Activated CD4-positive, alpha-beta T cell treated with anti-CD3 and anti-CD28 coated beads for 24 hours (primary cell): ENCODE measurements at regions not wholly inside any gene's neighbourhood (a gene's known extent, or its start where the extent isn't known, plus 50 kb on each side); places are given as distances from the start of the nearest gene placed in this dataset.
"Not testable (repeated sequence)": the region's sequence is repeated elsewhere in the genome, so short reads cannot be mapped to it uniquely, and the experiment has no call there.

Experiments
- DNase-seq, 2 donors: peaks; one replicate each; pipeline ENCODE4 v3.0.0-alpha.2; 2020; ENCODE audit warnings: low read depth in 2 of 2

DNA sequence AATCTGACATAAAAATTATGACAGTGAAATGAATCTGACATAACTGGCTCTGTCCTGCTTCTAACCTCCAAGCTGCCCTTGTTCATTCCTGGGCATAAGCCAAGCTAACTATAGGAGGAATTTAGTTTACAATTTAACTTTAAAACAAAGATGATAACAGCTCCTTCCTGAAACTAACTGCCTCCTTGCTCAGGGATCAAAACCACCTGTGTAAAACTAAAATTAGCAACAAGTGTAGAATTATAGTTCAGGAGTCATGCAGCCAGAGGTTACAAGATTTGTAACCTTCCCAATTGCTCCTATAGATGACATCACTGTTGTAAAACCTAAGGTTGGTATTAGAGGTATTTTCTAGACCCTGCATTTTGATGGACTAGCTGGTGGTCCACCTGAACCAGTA lies 256.4 kb upstream of the POM121L12 start:
- no peak for DNase-seq

DNA sequence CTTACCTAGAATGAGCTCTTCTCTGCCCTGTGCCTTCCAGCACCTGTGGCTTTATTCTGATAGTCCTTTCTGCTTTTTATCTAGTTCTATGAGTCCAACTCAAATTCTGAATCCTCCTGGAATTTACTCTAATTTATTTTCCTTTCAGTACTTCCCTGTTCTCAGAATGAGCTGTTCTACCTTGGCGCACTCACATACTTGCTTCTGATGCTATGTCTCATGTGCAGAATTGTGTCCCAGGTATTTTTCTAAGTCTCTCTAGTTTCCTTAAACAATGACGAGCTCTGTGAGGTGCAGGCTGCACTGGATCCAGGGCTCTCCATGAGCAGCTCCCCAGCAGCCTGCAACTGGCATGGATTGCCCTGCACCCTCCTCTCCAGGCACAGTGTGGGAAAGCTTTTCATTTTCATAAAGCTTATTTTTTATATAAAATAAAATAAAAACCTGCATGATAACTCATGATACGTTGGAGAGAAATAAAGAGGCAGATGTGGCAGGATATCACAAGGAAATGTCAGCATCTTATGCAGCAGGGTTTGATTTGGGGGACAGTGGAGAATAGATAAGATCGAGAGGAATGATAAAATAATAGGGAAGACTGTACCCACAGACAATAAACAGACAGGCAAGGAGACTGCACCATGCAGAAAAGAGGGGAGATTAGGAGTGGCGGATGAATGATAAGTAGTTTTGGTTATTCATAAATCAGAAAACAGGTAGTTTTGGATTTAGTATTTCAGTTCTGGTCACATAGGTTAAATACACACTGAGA lies 258.2 kb upstream of the POM121L12 start:
- DNase-seq: no peak

DNA sequence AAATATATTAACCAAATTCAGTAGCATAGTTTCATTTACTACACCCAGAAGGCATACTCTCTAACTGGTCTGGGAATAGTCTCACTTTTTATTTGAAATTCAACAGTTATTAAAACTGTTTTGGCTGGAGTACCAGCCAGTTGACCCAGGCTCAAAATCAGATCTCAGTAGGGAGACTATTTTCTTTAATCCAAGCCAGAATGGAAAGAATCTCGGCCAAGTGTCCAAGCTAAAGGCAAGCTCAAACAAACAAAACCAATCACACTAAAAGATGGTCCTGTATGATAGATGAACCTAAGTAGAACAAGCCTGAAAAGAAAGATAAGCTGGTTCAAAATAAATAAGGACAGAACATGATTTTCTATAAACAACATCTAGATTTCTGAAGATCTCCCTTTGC lies 259.6 kb upstream of the POM121L12 start:
- no peak for DNase-seq

DNA sequence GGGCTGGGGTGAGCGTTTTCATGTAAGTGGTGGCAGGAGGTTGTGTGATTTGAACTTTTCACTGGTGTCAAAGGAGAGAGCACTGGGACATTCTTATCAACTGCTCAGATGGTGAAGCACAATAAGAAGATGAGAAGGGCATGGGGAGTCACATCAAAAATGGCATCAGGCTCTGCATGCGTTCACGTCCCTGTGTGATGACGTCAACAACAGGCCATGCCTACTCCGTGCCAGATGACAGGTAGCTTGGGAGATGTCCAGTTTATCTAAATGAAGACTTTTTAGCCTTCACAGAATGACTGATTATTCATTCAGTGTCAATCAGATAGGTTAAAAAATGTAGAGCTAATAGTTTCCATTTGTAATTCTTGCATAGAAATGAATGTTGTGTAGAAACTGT lies 264.3 kb upstream of the POM121L12 start:
- no peak for DNase-seq

DNA sequence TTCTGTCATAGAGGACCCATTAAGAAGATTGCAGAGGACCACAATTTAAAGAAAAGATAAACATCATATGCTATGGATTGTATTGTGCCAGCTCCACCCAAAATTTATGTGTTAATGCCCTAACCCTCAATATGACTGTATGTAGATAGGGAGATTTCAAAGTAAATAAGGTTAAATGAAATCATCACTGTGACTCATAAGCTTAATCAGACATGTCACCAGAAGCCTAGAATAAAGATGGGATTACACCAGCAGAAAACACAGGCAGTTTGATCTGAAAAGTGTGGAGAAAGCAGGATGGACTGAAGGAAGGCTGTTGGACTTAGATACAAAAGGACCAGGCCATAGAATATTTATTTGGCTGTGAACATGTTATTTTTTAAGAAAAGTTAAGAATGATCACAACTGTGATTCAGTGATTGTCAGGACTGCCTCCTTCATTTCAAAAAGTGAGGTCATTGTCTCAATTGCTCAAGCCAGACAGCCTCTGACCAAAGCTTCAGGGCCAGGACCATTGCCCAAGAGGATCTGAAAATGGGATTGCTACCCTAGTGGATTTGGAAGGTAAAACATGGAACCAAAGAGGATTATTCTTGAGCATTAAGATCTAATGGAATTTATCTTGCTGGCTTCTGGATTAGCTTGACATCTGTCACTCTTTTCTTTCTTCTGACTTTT lies 270.8 kb upstream of the POM121L12 start:
- DNase-seq: no peak

DNA sequence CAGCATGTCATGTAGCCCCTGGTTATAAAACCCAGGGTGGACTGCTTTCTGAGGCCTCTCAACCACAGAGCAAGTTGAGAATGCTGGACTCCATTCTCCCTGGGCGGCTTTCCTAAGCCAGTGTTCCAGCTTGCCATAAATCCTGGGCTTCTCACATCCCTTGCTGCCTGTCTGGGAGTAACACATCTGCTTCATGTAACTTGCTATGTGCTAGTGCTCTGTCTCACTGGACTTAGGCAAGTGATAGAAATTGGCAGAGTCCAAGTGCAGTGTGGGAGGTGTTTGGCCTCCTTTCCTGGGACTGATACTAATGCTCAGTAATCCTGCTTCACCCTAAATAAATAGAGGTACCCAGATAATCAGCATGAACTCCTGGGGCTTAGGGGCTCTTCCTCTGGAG lies 277.1 kb upstream of the POM121L12 start:
- no peak for DNase-seq

DNA sequence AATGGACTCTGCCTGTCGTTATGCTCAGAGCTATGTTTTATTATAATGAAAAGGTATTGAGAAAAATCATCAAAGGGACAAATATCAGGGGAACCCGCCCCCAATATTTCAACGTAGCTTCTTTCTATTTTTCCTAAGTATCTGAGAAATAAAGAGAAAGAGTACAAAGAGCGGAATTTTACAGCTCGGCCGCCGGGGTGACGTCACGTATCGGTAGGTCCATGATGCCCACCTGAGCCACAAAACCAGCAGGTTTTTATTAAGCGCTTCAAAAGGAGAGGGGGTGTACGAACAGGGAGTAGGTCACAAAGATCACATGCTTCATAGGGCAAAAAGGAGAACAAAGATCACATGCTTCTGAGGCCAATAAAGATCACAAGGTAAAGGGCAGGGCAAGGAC lies 281.6 kb upstream of the POM121L12 start:
- DNase-seq: no peak

DNA sequence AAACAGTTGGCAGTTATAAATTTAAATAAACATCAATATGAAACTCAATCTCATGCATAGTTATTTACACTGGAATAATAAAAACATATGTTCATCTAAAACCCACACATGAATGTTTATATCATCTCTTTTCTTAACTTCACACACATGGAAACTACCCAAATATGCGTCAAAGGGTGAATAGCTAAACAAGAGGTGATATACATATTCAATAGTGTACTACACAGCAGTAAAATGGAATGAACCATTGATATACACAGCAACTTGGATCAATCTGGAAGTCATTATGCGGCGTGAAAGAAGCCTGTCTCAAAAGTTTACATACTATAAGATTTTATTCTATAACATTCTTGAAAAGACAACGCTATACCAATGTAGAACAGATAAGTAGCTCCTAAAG lies 282.5 kb upstream of the POM121L12 start:
- no peak for DNase-seq

DNA sequence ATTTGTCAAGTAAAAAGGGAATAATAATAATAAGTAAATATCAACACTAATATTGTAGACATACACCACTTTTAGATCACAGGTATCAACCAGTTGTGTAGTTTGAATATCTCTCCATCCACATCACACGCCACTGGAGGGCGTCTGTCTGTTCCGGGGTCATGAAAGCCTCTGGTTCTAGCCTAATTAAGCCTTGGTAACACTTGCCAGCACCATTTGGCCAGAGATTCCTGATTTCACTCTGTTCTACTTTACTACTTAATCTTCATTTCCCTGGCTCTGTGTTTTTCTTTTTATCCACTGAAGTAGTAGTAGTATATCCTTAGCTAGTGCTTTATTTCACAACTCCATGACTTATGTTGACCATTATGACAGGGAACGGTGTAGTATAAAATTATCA lies 285.6 kb upstream of the POM121L12 start:
- no peak for DNase-seq

DNA sequence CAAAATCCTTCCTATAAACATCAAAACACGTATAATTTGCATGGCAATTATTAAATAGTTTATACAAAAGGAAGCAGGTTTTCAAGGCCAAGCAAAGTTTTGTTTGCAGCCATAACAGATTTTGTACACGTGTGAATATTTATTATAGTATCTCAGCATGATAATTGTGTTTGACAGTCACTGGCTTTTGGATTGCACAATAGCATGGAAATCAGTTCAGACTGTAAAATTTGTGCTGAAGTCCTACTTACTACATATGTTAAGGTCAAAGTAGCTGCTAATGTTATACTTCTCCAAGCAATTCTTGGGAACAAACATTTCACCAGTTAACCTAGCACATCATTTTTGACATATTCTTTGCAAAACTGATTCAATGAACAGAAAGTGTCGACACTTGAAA lies 287.6 kb upstream of the POM121L12 start:
- no peak for DNase-seq

DNA sequence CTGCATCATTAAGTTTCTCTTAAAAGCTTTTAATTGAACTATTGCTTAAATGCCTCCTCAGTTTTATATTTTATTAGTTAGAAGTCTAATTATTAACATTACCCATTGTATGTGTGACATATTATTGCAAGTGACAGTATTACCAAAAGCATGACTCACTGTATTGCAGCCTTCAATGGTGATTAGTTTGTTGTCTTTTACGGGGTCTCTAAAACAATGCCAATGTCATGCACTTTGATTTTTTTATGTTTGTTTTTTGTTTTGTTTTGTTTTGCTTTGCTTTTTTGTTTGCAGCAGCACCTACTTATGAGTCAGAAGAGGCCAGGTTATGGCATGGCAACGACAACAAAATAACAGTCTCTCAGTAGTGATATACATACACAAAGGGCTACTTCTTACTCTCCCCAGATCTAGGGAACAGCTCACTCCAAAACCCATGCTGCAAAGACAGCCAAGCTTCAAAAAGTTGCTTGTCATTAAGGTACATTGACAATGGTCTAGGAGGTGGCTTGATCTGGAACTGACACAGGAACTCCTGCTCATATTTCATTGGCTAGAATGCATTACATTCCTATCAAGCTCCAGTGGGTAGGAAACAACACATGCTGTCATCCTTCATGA lies 293.7 kb upstream of the POM121L12 start:
- no peak for DNase-seq

DNA sequence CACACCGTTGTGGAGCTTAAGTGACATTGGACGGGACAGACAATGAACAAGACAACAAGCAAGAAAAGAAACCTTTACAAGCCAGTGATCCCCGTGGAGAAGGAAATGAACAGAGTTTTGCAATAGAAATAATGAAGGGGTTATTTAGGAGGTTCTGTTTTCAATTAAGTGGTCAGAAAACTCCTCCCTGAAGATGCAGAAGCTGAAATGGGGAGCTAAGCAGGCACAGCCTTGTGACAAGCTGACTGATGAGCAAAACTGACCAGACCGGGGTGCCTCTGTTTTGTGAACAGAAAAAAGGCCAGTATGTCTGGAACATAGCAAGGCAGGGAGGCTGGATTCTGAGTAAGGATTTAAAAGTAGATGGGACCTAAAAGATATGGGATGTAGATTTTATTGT lies 299.8 kb upstream of the POM121L12 start:
- DNase-seq: no peak

DNA sequence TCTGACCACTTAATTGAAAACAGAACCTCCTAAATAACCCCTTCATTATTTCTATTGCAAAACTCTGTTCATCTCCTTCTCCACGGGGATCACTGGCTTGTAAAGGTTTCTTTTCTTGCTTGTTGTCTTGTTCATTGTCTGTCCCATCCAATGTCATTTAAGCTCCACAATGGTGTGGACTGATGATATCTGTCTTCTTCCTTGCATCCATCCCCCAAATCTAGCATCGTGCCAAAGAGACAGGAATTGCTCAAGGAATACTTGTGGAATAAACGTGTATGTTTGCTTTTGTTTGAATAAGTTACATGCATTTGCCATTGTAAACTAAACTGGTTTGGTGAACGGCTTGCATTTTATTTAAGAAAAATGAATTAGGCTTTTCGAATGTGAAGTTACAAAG lies 306.8 kb upstream of the POM121L12 start:
- DNase-seq: not testable (repeated sequence)

DNA sequence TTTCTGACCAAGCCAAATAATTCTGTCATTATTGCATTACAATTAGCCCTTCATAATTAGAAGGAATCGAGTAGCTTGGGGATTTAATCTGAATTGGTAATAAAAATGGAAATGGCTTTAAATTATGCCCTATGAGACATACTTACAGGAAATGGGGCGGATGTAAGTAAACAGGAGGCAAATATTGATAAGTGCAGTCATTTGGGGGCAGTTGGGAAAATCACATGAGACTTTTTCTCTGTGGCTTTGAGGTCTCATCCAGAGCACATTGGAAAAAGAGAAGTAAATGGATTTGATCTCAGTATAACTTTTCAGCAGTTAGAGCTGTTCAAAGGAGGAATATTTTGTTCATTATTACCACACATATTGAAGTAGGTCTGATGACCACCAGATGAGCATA lies 307.8 kb upstream of the POM121L12 start:
- no peak for DNase-seq

DNA sequence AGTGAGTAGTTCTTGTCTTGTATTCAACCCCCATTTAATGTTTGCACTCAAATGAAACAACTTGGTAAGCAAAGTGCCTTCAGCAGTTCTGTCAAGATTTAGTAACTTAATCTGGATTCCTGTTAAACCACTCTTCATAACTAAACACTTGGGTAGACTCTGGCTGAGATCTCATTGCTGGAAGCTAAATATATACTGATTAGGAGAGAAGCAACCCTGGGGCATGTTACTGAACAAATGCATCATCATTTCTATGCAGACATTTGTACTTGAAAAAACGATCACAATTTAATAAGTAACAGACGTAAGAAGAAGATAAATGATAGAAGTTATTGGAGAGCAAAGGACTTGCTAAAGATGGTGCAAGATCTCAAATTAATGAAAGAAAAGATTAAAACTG lies 308.4 kb upstream of the POM121L12 start:
- DNase-seq: no peak

DNA sequence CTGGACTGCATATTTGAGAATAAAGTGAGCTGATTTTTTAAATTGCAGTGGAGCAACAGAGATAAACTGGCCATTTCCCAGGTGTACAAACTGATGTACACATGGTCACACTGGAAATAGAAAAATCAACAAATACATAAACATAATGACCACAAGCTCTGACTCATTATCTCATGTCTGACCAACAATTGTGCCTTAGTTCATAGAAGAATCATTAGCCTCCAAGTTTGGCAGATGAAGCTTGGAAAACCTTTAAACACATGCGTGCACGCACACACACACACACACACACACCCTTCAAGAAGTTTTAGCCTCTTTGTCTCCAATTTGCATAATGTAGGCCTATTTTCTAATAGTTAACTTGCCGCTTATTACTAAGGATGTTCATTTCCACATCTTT lies 308.9 kb upstream of the POM121L12 start:
- no peak for DNase-seq

DNA sequence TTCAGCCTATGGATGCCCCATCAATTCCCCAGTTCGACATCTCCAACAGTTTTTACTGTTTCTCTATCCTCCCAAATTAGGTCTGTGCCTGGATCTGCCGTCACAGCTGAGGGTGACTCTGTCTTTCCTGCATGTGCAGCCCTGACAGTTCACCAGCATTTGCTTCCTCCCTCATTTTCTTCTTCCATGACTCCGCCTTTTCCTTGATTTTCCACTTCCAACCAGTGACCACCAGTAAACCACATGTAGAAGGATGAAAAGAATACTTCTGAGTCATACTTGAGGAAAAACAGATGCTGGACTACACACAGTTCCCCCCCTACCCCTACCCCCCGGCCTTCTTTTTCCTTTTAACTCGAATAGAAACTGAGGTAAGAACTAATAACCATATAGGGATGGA lies 311.8 kb upstream of the POM121L12 start:
- no peak for DNase-seq

DNA sequence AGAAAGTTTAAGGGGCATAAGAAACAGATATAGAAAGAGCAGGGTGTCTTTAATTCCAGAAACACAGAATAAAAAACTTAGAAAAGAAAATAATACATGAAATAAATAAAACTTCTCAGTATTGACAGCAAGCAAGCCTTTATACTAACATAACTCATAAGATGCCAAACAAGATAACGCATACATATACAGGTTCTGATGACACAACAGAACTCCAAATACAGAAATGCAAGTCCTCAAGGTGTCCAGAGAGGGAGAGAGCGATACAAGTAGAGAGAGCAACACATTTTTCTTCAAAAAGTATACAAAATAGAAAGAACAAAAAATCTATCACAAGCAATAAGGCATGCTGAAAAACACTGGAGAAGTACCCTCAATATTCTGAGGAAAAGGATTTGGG lies 314.6 kb upstream of the POM121L12 start:
- no peak for DNase-seq

DNA sequence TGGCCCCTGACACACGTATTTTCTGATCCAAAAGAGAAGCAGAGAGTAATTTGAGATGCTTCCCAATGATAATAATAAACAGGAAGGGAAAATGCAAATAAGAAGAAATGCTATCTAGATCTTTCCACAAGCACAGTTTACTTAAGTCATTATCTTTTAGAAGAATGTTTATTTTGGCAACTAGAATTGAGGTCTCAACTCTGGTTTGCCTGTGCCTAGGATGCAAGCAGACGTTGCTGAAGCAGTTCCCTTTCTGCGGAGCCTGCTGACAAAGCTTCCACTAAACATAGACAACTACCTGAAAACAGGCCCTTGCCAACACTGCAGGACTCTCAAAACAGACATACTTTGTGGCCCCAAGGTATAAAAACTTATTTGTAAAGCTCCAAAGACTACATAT lies 315.8 kb upstream of the POM121L12 start:
- DNase-seq: no peak

DNA sequence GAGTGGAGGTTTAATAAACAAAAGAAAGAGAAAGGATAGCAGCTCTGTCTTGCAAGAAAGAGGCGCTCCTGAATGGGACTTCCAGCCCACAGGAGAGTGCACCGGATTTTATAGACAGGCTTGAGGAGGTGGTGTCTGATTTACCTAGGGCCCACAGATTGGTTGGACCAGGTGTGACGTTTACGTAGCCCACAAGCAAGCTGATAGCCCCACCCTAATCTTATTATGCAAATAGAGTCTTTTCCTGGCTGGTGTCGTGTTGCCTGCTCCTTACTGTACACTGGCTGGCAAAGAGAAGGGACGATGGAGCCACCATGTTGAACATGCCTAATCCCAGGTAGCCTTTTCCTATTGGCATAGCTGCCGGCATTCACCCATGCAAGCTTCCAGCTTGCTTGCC lies 319.7 kb upstream of the POM121L12 start:
- no peak for DNase-seq

DNA sequence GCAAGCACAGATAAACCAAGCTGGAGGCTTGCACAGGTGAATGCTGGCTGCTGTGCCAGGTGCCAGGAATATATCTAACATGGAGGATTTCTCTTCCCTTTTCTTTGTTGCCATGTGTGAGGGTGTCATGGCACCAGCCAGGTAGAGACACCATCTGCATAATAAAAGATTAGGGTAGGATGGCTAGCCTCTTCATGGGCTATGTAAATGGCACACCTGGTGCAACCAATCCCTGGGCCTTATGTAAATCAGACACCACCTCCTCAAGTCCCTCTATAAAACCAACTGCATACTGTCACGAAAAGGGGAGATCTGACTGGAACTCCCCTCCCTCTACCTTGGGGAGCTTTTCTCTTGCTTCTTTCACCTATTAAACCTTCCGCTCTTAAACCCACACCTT lies 322.5 kb upstream of the POM121L12 start:
- no peak for DNase-seq

DNA sequence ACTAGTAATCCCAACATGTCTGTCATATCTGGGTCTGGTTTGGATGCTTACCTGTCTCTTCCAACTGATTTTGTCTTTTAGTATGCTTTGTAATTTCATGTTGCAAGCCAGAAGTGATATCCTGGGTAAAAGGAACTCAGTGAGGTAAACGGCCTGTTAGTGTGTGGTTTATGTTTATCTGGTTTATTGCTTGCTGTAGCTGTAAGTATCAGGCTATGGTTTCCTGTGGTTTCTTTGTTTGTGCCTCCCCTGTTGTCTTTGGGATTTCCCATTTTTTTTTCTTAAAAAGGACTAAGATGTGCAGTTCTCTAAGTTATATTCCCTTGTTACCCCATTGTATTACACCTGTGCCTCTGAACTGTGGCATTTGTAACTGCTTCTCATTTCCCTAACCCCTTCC lies 323.5 kb upstream of the POM121L12 start:
- DNase-seq: no peak

DNA sequence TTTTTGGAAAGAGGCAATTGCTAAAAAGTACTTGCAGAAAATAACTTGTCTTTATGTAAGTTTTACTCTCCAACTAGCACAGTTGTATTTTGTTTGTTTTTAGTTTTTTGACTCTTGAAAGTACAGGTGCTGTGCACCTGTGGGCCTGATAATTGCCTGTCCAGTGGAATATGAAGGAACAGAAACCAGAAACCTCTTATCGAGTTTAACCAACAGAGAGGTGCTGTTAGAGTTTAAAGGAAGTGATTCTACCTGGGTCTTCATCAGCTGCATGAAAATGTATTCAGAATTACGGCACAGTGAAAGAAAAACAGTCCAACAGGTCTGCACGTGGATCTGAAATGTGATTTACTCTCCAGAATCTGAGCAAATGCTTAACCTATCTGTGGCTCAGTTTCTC lies 326.6 kb upstream of the POM121L12 start:
- DNase-seq: no peak
